GM19023 (cell line): ENCODE measurements at regions not wholly inside any gene's neighbourhood (a gene's known extent, or its start where the extent isn't known, plus 50 kb on each side); places are given as distances from the start of the nearest gene placed in this dataset.
"Not testable (repeated sequence)": the region's sequence is repeated elsewhere in the genome, so short reads cannot be mapped to it uniquely, and the experiment has no call there.

ENCODE experiments used
- ATAC-seq: cut with Tn5 transposase; IDR thresholded peaks from one replicate; pipeline ENCODE4 v1.9.1; 2021; ENCODE audit warnings: mild to moderate bottlenecking, moderate library complexity; ENCODE audit not compliant: unreplicated experiment

- ATAC-seq: no peak
These were observed 411.2 kb downstream of the SOX11 start for GRCh38 chr2:6103372-6103771.

- ATAC-seq: no peak
These were observed 411.8 kb downstream of the SOX11 start for GRCh38 chr2:6103949-6104348.

- ATAC-seq: no peak
These were observed 415.1 kb downstream of the SOX11 start for GRCh38 chr2:6107290-6107689.

- no peak for ATAC-seq
These were observed 417.6 kb downstream of the SOX11 start for GRCh38 chr2:6109831-6110230.

- no peak for ATAC-seq
These were observed 419.6 kb downstream of the SOX11 start for GRCh38 chr2:6111781-6112261.

GRCh38 chr2:6113786-6114185, 421.6 kb downstream of the SOX11 start:
- ATAC-seq: no peak

- no peak for ATAC-seq
These were observed 435.5 kb downstream of the SOX11 start for GRCh38 chr2:6127718-6128117.

GRCh38 chr2:6139142-6139541, 447.0 kb downstream of the SOX11 start:
- no peak for ATAC-seq

- ATAC-seq: no peak
These were observed 447.7 kb downstream of the SOX11 start for GRCh38 chr2:6139916-6140315.

- ATAC-seq: no peak
These were observed 448.3 kb downstream of the SOX11 start for GRCh38 chr2:6140509-6140908.

GRCh38 chr2:6143812-6144211, 451.6 kb downstream of the SOX11 start:
- no peak for ATAC-seq

GRCh38 chr2:6147215-6147614, 455.0 kb downstream of the SOX11 start:
- not testable (repeated sequence) for ATAC-seq

- ATAC-seq: no peak
These were observed 456.7 kb downstream of the SOX11 start for GRCh38 chr2:6148882-6149281.

GRCh38 chr2:6159606-6160005, 467.4 kb downstream of the SOX11 start:
- ATAC-seq: no peak

GRCh38 chr2:6163932-6164331, 471.7 kb downstream of the SOX11 start:
- ATAC-seq: no peak

- no peak for ATAC-seq
These were observed 473.0 kb downstream of the SOX11 start for GRCh38 chr2:6164986-6165747.

GRCh38 chr2:6167592-6168138, 475.5 kb downstream of the SOX11 start:
- no peak for ATAC-seq

- ATAC-seq: no peak
These were observed 476.3 kb downstream of the SOX11 start for GRCh38 chr2:6168485-6168884.

GRCh38 chr2:6171294-6171693, 479.1 kb downstream of the SOX11 start:
- no peak for ATAC-seq

- no peak for ATAC-seq
These were observed 485.6 kb downstream of the SOX11 start for GRCh38 chr2:6177811-6178210.

GRCh38 chr2:6181525-6181924, 489.3 kb downstream of the SOX11 start:
- ATAC-seq: no peak

- no peak for ATAC-seq
These were observed 489.7 kb downstream of the SOX11 start for GRCh38 chr2:6181926-6182325.

GRCh38 chr2:6183226-6183625, 491.0 kb downstream of the SOX11 start:
- no peak for ATAC-seq
